ENCODE measurements at regions not wholly inside any gene's neighbourhood (a gene's known extent, or its start where the extent isn't known, plus 50 kb on each side); places are given as distances from the start of the nearest gene placed in this dataset.

DNA sequence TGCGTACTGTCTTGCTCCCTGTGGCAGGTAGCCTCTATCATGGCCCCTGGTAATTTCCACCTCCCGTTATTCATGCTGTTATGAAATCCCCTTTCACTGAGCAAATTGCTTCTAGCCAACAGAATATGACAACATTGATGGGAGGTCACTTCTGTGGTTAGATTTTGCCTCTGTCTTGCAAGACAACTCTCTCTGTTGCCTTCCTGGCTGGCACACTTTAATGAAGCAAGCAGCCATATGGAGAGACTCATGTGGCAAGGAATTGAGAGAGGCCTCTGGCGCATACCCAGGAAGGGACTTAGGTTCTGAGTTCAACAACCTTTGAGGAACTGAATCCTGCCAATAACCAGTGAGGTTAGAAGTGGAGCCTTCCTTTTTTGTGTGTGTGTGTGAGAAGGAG lies 51.8 kb upstream of the GPRC5B start:
- H3K27ac ChIP-seq (ENCODE audit: low read depth in 2 of 2, low read length in 1 of 2): no peak overlapping the region
- H3K79me2 ChIP-seq (ENCODE audit: insufficient read depth): no peaks in the 10 kb centered on the region
- POLR2A ChIA-PET: no interaction called here
- no peak for DNase-seq
- no peaks in the 10 kb centered on the region for H3K9me2 ChIP-seq
- CTCF ChIA-PET: no interaction called here
- H3K36me3 ChIP-seq (replicated peaks in 1 of 2; ENCODE audit: control insufficient read depth in 1 of 2, insufficient read depth in 2 of 2, low read length in 1 of 2): no peaks in the 10 kb centered on the region
- H2AFZ ChIP-seq (ENCODE audit: low read depth): no peak overlapping the region
- no peaks in the 10 kb centered on the region for H4K20me1 ChIP-seq (ENCODE audit: insufficient read depth)
- no peaks in the 10 kb centered on the region for H3K9me3 ChIP-seq
- no peak for TF ChIP-seq SMC3 (IDR thresholded peaks at IDR 0.05; ENCODE audit: low read depth, low read length)
- no peaks in the 10 kb centered on the region for H3F3A ChIP-seq (replicated peaks; ENCODE audit: insufficient read depth)
- H3K4me1 ChIP-seq (ENCODE audit: control insufficient read depth in 1 of 2, insufficient read depth in 2 of 2, low read depth in 1 of 2, low read length in 1 of 2): peaks cover 0 to 9% of the 10 kb centered on the region in 2 experiments; a peak in 1 of 4 replicates
- H3K4me3 ChIP-seq (ENCODE audit: low read depth in 2 of 2, low read length in 1 of 2): no peak overlapping the region
- 52% methylated on average over 3 of the region's 3 CpGs for WGBS (ENCODE audit: low lambda C conversion rate)
- no peak overlapping the region for H3K4me2 ChIP-seq
- no peak overlapping the region for H3K9ac ChIP-seq
- H3K27me3 ChIP-seq (ENCODE audit: insufficient read depth): no peaks in the 10 kb centered on the region

DNA sequence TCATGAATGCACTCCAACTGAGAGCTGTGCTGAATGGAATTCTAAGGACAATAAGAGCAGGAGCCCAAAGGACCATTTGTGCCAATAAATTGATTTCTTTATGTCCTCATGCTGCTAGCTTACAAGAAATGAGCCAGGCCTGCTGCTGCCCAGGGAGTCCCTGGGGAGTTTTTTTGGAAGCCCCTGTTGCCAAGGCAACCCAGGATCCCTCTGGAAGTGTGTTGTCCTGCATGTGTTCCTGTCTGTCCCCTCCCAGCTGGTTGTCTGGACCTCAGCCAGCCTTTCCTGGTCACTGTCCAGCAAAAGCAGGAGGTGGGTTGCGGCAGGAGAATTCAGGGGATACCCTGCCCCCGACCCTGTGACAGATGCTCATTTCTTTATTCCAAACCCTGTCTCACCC lies 51.0 kb upstream of the GPRC5B start:
- TF ChIP-seq RAD21 (IDR thresholded peaks at IDR 0.05; ENCODE audit: low read length) (no peak), ELF1 (IDR thresholded peaks at IDR 0.05) (no peak), FOXM1 (IDR thresholded peaks at IDR 0.05; ENCODE audit: low read depth) (no peak), MXI1 (IDR thresholded peaks at IDR 0.05; ENCODE audit: low read depth, low read length) (0 out of 2 replicates have a peak, but pooled peaks have one; percentile 21), GATA2 (CRISPR knock-in tag; IDR thresholded peaks at IDR 0.05) (no peak), FOXJ3 (CRISPR knock-in tag; IDR thresholded peaks at IDR 0.05) (0 out of 2 replicates have a peak, but pooled peaks have one; percentile 17)
- TF ChIP-seq, protein P1, sequence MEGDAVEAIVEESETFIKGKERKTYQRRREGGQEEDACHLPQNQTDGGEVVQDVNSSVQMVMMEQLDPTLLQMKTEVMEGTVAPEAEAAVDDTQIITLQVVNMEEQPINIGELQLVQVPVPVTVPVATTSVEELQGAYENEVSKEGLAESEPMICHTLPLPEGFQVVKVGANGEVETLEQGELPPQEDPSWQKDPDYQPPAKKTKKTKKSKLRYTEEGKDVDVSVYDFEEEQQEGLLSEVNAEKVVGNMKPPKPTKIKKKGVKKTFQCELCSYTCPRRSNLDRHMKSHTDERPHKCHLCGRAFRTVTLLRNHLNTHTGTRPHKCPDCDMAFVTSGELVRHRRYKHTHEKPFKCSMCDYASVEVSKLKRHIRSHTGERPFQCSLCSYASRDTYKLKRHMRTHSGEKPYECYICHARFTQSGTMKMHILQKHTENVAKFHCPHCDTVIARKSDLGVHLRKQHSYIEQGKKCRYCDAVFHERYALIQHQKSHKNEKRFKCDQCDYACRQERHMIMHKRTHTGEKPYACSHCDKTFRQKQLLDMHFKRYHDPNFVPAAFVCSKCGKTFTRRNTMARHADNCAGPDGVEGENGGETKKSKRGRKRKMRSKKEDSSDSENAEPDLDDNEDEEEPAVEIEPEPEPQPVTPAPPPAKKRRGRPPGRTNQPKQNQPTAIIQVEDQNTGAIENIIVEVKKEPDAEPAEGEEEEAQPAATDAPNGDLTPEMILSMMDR (IDR thresholded peaks at IDR 0.05): no peak
- no peak overlapping the region for H3K4me3 ChIP-seq (ENCODE audit: low read depth in 2 of 2, low read length in 1 of 2)
- H3K79me2 ChIP-seq (ENCODE audit: insufficient read depth): no peaks in the 10 kb centered on the region
- H3K9me2 ChIP-seq: no peaks in the 10 kb centered on the region
- ChIA-PET CTCF (interaction anchor here (1.5 kb wide), 1 partner anchor 28 kb away, joined by 11 read pairs; no protein-coding TSS in a partner anchor), POLR2A (interaction anchor here (0.9 kb wide), 1 partner anchor 66 kb away, joined by 3 read pairs; no protein-coding TSS in a partner anchor)
- H3K9ac ChIP-seq: no peak overlapping the region
- H4K20me1 ChIP-seq (ENCODE audit: insufficient read depth): no peaks in the 10 kb centered on the region
- H2AFZ ChIP-seq (ENCODE audit: low read depth): no peak overlapping the region
- H3K27me3 ChIP-seq (ENCODE audit: insufficient read depth): no peaks in the 10 kb centered on the region
- peaks cover 0 to 10% of the 10 kb centered on the region in 2 experiments; a peak in 1 of 4 replicates for H3K4me1 ChIP-seq (ENCODE audit: control insufficient read depth in 1 of 2, insufficient read depth in 2 of 2, low read depth in 1 of 2, low read length in 1 of 2)
- no peak overlapping the region; a peak in 1 of 4 replicates for H3K27ac ChIP-seq (ENCODE audit: low read depth in 2 of 2, low read length in 1 of 2)
- no peak overlapping the region for H3K4me2 ChIP-seq
- no peaks in the 10 kb centered on the region for H3K9me3 ChIP-seq
- DNase-seq: peak; percentile 49
- no peaks in the 10 kb centered on the region for H3F3A ChIP-seq (replicated peaks; ENCODE audit: insufficient read depth)
- 14% methylated on average over 2 of the region's 2 CpGs for WGBS (ENCODE audit: low lambda C conversion rate)
- no peaks in the 10 kb centered on the region for H3K36me3 ChIP-seq (replicated peaks in 1 of 2; ENCODE audit: control insufficient read depth in 1 of 2, insufficient read depth in 2 of 2, low read length in 1 of 2)
